Coronary artery (tissue), 2 donors: ENCODE measurements at regions not wholly inside any gene's neighbourhood (a gene's known extent, or its start where the extent isn't known, plus 50 kb on each side); places are given as distances from the start of the nearest gene placed in this dataset.

Experiments
- DNase-seq: peaks from one replicate; pipeline ENCODE4 v3.0.0-alpha.2; 2017; ENCODE audit warnings: low spot score
- H3K27ac ChIP-seq, 2 donors: fragments of 200-600 bp; sonication (generic); one replicate each; pipeline ENCODE4 v1.5.1; 2016 to 2019
- H3K4me3 ChIP-seq: fragments of 200-600 bp; sonication (generic); 2 replicates; pipeline ENCODE4 v1.5.1; 2016; ENCODE audit warnings: mild to moderate bottlenecking, moderate library complexity
- TF ChIP-seq, protein P1 (sequence below): fragments of 200-600 bp; sonication (generic); IDR thresholded peaks from one replicate; pipeline ENCODE4 v1.5.1; 2019; ENCODE audit warnings: antibody characterized with exemption

DNA sequence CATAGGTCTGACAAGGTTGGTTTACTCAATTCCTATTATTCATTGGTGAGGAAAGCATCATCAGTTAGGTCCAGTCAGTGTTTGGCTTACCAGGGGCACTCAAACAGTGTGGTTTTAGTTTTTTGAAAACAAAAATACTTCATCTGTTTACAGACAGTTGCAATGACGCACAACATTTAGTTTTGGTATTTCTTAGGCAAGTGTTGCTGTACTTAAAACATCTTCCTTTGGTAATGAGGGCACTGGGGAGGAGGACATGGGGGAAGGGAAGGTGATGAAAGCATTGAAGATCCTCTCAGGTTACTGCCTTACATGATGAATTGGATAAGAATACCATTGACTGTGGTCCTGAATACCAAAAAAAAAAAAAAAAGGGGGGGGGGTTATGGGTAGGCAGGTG, 93.7 kb upstream of the MAOA start:
- Histone ChIP-seq H3K27ac (no peak overlapping the region), H3K4me3 (no peak overlapping the region)
- TF ChIP-seq, protein P1, sequence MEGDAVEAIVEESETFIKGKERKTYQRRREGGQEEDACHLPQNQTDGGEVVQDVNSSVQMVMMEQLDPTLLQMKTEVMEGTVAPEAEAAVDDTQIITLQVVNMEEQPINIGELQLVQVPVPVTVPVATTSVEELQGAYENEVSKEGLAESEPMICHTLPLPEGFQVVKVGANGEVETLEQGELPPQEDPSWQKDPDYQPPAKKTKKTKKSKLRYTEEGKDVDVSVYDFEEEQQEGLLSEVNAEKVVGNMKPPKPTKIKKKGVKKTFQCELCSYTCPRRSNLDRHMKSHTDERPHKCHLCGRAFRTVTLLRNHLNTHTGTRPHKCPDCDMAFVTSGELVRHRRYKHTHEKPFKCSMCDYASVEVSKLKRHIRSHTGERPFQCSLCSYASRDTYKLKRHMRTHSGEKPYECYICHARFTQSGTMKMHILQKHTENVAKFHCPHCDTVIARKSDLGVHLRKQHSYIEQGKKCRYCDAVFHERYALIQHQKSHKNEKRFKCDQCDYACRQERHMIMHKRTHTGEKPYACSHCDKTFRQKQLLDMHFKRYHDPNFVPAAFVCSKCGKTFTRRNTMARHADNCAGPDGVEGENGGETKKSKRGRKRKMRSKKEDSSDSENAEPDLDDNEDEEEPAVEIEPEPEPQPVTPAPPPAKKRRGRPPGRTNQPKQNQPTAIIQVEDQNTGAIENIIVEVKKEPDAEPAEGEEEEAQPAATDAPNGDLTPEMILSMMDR: no peak
- DNase-seq: no peak

- DNase-seq: no peak
- Histone ChIP-seq H3K4me3 (no peak overlapping the region), H3K27ac (no peak overlapping the region)
- TF ChIP-seq, protein P1: no peak
Observed at GRCh38 chrX:43564953-43565352, 91.1 kb upstream of the MAOA start.

DNA sequence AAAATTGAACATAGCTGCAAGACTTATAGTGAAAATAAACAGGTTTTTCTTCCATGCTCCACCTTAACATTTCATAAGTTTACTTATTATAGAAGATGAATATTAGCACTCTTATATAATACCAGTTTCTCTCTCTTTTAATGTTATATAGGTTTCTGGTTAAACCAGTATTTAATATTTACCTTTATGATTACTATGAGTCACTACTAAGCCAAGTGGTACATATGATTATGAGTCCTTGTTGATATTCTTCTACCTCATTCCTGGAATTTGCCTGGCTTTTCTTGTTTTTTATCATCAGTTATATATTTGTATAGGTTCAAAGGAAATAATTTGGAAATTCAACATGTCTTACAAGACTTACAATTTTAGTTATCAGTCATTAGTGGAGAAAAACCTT, 89.9 kb upstream of the MAOA start:
- no peak for DNase-seq
- H3K4me3 ChIP-seq: no peak overlapping the region
- H3K27ac ChIP-seq: no peak overlapping the region
- TF ChIP-seq, protein P1: no peak

GRCh38 chrX:43573441-43574015, 82.6 kb upstream of the MAOA start:
- H3K27ac ChIP-seq: no peak overlapping the region
- H3K4me3 ChIP-seq: no peak overlapping the region
- DNase-seq: no peak
- TF ChIP-seq, protein P1: no peak

DNA sequence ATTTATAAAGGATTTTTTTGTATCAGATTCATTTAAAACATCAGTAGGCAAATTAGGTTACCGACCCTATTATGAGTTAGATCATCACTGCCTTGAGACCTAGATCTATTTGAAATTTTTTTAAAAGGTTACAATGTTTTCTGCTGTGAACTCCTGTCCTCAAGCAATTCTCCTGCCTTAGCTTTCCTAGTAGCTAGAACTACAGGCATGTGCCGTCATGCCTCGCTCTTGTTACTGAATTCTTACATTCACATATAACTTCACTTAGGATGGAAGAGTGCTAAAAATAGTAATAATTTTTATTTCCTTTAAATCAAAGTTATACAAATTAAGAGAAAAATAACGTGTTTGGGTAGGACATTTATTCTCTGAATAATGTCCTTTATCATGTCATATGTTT, 75.5 kb upstream of the MAOA start:
- TF ChIP-seq, protein P1: no peak
- Histone ChIP-seq H3K4me3 (no peak overlapping the region), H3K27ac (no peak overlapping the region)
- DNase-seq: no peak

DNA sequence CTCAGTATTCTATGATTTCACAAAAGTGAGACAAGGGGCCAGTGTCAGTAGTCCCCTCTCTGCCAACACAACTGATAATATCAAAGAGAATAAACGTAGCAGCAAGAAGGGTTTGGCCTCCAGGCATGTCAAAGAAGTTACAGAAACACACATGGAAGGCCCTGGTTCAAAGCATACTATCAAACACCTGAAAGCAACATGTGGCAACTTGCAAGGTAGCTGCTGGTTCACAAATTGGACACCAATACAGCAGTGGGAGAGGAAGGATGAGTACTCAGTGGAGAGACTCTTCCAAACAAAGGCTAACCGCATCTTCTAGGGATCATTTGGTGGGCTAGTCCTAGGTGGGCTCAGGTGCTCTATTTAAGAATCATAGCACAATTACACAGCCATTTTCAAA, 74.9 kb upstream of the MAOA start:
- no peak for DNase-seq
- Histone ChIP-seq H3K4me3 (no peak overlapping the region), H3K27ac (no peak overlapping the region)
- TF ChIP-seq, protein P1: no peak

DNA sequence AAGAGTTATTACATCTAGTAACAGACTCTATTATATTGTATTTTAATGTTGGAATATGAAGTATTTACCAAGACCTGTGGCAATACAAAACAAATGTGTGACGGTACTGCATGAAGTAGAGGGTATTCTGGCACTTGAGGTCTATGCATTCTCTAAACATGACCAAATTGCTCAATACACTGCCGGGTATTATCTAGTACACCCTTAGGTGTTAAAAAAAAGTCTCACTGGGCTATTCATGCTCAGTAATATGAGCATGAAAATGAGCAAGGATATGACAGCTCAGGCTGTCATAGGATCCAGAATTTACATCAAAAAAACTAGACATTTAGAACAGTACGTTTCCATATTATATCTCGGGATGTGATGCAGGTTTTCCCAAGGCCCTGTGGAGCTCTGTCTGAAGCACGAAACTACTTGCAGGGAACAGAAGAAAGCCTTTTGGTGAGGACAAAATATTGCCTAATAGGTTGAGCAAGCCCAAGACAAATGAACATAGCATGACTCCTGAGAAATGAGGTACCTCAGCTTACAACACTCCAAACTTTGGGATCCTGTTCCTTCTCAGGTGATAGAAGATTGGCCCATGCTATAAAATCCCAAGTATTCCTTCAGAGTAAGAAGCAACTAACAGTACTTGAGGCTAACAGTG, 74.1 kb upstream of the MAOA start:
- TF ChIP-seq, protein P1: no peak
- DNase-seq: no peak
- no peak overlapping the region for H3K27ac ChIP-seq

More for the DNA sequence above, 74.1 kb upstream of the MAOA start:
- H3K4me3 ChIP-seq: no peak overlapping the region
